Hepatic stellate cell (primary cell): ENCODE measurements at regions not wholly inside any gene's neighbourhood (a gene's known extent, or its start where the extent isn't known, plus 50 kb on each side); places are given as distances from the start of the nearest gene placed in this dataset.
"Not testable (repeated sequence)": the region's sequence is repeated elsewhere in the genome, so short reads cannot be mapped to it uniquely, and the experiment has no call there.

Experiments used
- DNase-seq: peaks from one replicate; pipeline ENCODE4 v3.0.0; 2011; ENCODE audit warnings: low spot score

GRCh38 chr4:15163284-15163645 lies 161.0 kb downstream of the CPEB2 start:
- no peak for DNase-seq

GRCh38 chr4:15164571-15164970 lies 162.3 kb downstream of the CPEB2 start:
- no peak for DNase-seq

- no peak for DNase-seq
These were observed 165.5 kb downstream of the CPEB2 start for GRCh38 chr4:15167743-15168142.

GRCh38 chr4:15168759-15169158 lies 166.5 kb downstream of the CPEB2 start:
- no peak for DNase-seq

GRCh38 chr4:15171725-15172124 lies 169.4 kb downstream of the CPEB2 start:
- DNase-seq = no peak

GRCh38 chr4:15173251-15173650 lies 171.0 kb downstream of the CPEB2 start:
- no peak for DNase-seq

GRCh38 chr4:15174168-15174567 lies 171.9 kb downstream of the CPEB2 start:
- DNase-seq = not testable (repeated sequence)

GRCh38 chr4:15179842-15180241 lies 177.6 kb downstream of the CPEB2 start:
- not testable (repeated sequence) for DNase-seq

GRCh38 chr4:15182600-15183220 lies 180.4 kb downstream of the CPEB2 start:
- no peak for DNase-seq

GRCh38 chr4:15186149-15186548 lies 183.9 kb downstream of the CPEB2 start:
- no peak for DNase-seq

- no peak for DNase-seq
These were observed 184.5 kb downstream of the CPEB2 start for GRCh38 chr4:15186806-15187205.

- DNase-seq = no peak
These were observed 186.6 kb downstream of the CPEB2 start for GRCh38 chr4:15188605-15189539.

GRCh38 chr4:15194520-15194919 lies 192.2 kb downstream of the CPEB2 start:
- no peak for DNase-seq

GRCh38 chr4:15197005-15197404 lies 194.7 kb downstream of the CPEB2 start:
- DNase-seq = peak; percentile 16

- DNase-seq = peak; percentile 24
These were observed 195.9 kb downstream of the CPEB2 start for GRCh38 chr4:15198070-15198727.

GRCh38 chr4:15201782-15202181 lies 199.5 kb downstream of the CPEB2 start:
- DNase-seq = no peak

- no peak for DNase-seq
These were observed 200.2 kb downstream of the CPEB2 start for GRCh38 chr4:15202481-15202880.

- not testable (repeated sequence) for DNase-seq
These were observed 204.2 kb downstream of the CPEB2 start for GRCh38 chr4:15206526-15206925.

GRCh38 chr4:15213302-15213970 lies 211.2 kb downstream of the CPEB2 start:
- DNase-seq = no peak

- DNase-seq = no peak
These were observed 212.7 kb upstream of the C1QTNF7 start for GRCh38 chr4:15215109-15215508.

GRCh38 chr4:15226203-15226602 lies 201.6 kb upstream of the C1QTNF7 start:
- DNase-seq = no peak
